ENCODE measurements at regions not wholly inside any gene's neighbourhood (a gene's known extent, or its start where the extent isn't known, plus 50 kb on each side); places are given as distances from the start of the nearest gene placed in this dataset.

- TF ChIP-seq ZNF704 (tag by site-specific recombination; IDR thresholded peaks at IDR 0.05) (no peak), ZNF398 (tag by site-specific recombination; IDR thresholded peaks at IDR 0.05) (peak; percentile 65; the same call in 1 of the 2 replicates), ZNF654 (tag by site-specific recombination; IDR thresholded peaks at IDR 0.05; ENCODE audit: low read depth) (no peak), ZNF292 (tag by site-specific recombination; IDR thresholded peaks at IDR 0.05; ENCODE audit: borderline replicate concordance, low read depth) (no peak), MEIS1 (CRISPR knock-in tag; IDR thresholded peaks at IDR 0.05; ENCODE audit: borderline replicate concordance) (no peak), ZNF707 (tag by site-specific recombination; IDR thresholded peaks at IDR 0.05) (no peak), CTCF (tag by site-specific recombination; IDR thresholded peaks at IDR 0.05) (no peak), ZNF184 (tag by site-specific recombination; IDR thresholded peaks at IDR 0.05) (peak; percentile 72), ZNF146 (tag by site-specific recombination; IDR thresholded peaks at IDR 0.05) (no peak), ZNF692 (tag by site-specific recombination; IDR thresholded peaks at IDR 0.05) (peak; percentile 78), PATZ1 (tag by site-specific recombination; IDR thresholded peaks at IDR 0.05) (peak; percentile 62), ZNF473 (tag by site-specific recombination; IDR thresholded peaks at IDR 0.05) (no peak), ZNF561 (tag by site-specific recombination; IDR thresholded peaks at IDR 0.05; ENCODE audit: borderline replicate concordance) (no peak), GLIS2 (tag by site-specific recombination; IDR thresholded peaks at IDR 0.05) (peak; percentile 50; the same call in 1 of the 2 replicates), ZNF501 (tag by site-specific recombination; IDR thresholded peaks at IDR 0.05) (no peak), KLF10 (tag by site-specific recombination; IDR thresholded peaks at IDR 0.05) (no peak), ZFP37 (tag by site-specific recombination; IDR thresholded peaks at IDR 0.05) (no peak), ZNF776 (tag by site-specific recombination; IDR thresholded peaks at IDR 0.05; ENCODE audit: borderline replicate concordance) (no peak), ZIC2 (tag by site-specific recombination; IDR thresholded peaks at IDR 0.05) (peak; percentile 40; the same call in 1 of the 2 replicates), HIC1 (tag by site-specific recombination; IDR thresholded peaks at IDR 0.05) (peak; percentile 59; the same call in 1 of the 2 replicates), ZNF366 (tag by site-specific recombination; conservative IDR thresholded peaks at IDR 0.05) (peak; percentile 77), ZNF521 (tag by site-specific recombination; IDR thresholded peaks at IDR 0.05) (no peak), ZNF48 (tag by site-specific recombination; IDR thresholded peaks at IDR 0.05) (no peak), ZNF350 (tag by site-specific recombination; IDR thresholded peaks at IDR 0.05) (no peak), KLF1 (tag by site-specific recombination; IDR thresholded peaks at IDR 0.05) (no peak), ZEB2 (tag by site-specific recombination; IDR thresholded peaks at IDR 0.05) (peak; percentile 85)
These were observed 49.9 kb upstream of the SLIT3 start (continued) for GRCh38 chr5:169350759-169351240.

All from HEK293 (cell line).